Activated T-helper 2 cell treated with anti-CD3 and anti-CD28 coated beads, Interferon-gamma antibody, Interleukin-2, Interleukin-4, amounts not matched to agents 10 μg/mL and 5 μg/mL and 100 μg/mL, durations not matched to agents 14 hours and 24 hours and 36 hours (primary cell): ENCODE measurements at regions not wholly inside any gene's neighbourhood (a gene's known extent, or its start where the extent isn't known, plus 50 kb on each side); places are given as distances from the start of the nearest gene placed in this dataset.
"Not testable (repeated sequence)": the region's sequence is repeated elsewhere in the genome, so short reads cannot be mapped to it uniquely, and the experiment has no call there.

Experiments
- DNase-seq: peaks from one replicate; pipeline ENCODE4 v3.0.0; 2021; ENCODE audit warnings: low spot score
- H3K27ac Mint-ChIP-seq: one replicate; pipeline ENCODE4 v1.8.0; 2021; ENCODE audit warnings: mixed read lengths
- H3K27me3 Mint-ChIP-seq: one replicate; pipeline ENCODE4 v1.8.0; 2021; ENCODE audit warnings: low read depth, mixed read lengths
- H3K36me3 Mint-ChIP-seq: one replicate; pipeline ENCODE4 v1.8.0; 2021; ENCODE audit warnings: low read depth, mixed read lengths
- H3K4me1 Mint-ChIP-seq: one replicate; pipeline ENCODE4 v1.8.0; 2021; ENCODE audit warnings: low read depth, mixed read lengths
- H3K4me3 Mint-ChIP-seq: one replicate; pipeline ENCODE4 v1.8.0; 2021; ENCODE audit warnings: low read depth, mild to moderate bottlenecking, moderate library complexity, mixed read lengths
- H3K9me3 Mint-ChIP-seq: one replicate; pipeline ENCODE4 v1.8.0; 2021; ENCODE audit warnings: mixed read lengths
- intact Hi-C: fragments of 100-400 bp; cut with micrococcal nuclease; formaldehyde crosslinking; loops from one replicate; pipeline ENCODE4 v1.15.1; 2023

DNA sequence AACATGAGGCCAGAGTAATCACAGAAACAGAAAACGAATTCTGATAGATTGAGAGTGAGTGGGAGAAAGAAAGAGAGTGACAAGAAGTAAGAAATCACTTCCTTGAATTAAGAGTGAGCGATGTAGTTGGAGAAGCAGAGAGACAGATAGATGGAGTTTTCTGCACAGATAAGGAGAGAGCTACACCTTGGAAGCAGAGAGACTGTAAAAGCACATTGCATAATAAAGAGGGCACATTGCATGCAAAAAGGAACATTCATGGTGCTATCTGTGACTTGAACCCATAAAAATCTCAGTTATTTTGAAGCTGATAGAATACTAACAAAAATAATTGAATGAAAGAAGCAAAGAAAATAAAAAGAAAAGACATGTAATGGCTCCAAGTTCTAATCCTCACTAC, 943.8 kb downstream of the NR2F1-AS1 start:
- Mint-ChIP-seq H3K4me3 (no peak overlapping the region), H3K4me1 (no peaks in the 10 kb centered on the region), H3K27ac (no peak overlapping the region), H3K9me3 (peaks cover 9% of the 10 kb centered on the region), H3K27me3 (no peaks in the 10 kb centered on the region), H3K36me3 (no peaks in the 10 kb centered on the region)
- intact Hi-C loops = no loop called here
- no peak for DNase-seq

GRCh38 chr5:92635001-92635461, 946.0 kb downstream of the NR2F1-AS1 start:
- Mint-ChIP-seq H3K4me3 (no peak overlapping the region), H3K36me3 (no peaks in the 10 kb centered on the region)

DNA sequence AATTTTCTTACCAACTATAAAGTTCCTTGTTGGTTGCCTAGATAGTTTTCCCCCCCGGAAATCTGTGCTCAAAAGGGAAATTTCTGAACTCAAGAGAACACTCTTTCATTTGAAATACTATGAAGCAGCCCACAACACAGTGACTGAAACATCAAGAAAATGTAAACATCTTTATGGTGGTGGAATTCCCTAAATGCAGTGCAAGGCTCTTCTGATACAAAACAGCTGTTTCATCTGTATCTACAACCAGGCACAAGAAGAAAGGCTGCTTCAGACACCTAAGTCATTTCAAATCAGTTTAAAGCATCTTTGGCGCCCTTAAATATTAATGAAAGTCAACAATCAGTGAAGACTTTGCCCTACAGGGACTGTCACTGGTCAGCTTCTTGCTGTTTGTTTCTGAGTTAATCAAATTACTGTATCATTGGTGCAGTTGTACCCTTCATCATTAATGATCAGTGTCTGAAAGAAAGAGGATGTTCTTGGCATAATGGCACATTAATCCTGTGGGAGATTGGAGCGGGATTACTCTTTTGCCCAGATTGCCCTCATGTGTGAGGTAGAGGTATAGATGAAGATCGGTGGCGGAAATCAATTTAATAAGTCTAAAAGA, 947.0 kb downstream of the NR2F1-AS1 start:
- Mint-ChIP-seq H3K4me1 (no peaks in the 10 kb centered on the region), H3K27me3 (no peaks in the 10 kb centered on the region), H3K9me3 (peaks cover 28% of the 10 kb centered on the region), H3K36me3 (no peaks in the 10 kb centered on the region), H3K4me3 (no peak overlapping the region), H3K27ac (no peak overlapping the region)
- intact Hi-C loops = no loop called here
- no peak for DNase-seq

More at GRCh38 chr5:92635001-92635461, 946.0 kb downstream of the NR2F1-AS1 start:
- H3K4me1 Mint-ChIP-seq = no peaks in the 10 kb centered on the region
- H3K27ac Mint-ChIP-seq = no peak overlapping the region
- DNase-seq = no peak
- peaks cover 18% of the 10 kb centered on the region for H3K9me3 Mint-ChIP-seq
- intact Hi-C loops = no loop called here
- H3K27me3 Mint-ChIP-seq = no peaks in the 10 kb centered on the region

DNA sequence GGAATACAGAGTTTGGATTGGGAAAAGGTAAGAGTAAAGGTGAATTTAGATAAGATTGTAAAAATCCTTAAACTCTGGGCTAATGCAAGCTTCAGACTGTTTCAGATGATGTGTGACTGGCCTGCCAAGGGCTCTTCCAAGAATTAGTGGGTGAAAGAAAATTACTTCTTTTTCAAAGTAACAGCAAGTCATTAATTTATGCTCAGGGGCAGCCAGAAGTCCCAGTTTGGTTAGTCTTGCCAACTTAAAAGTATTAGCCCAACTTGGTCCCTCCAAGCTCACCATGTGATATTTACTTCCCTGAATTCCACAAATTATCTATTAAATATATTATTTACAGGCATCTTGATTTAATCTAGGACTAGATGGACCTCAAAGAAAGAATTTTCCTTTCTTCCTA, 947.8 kb downstream of the NR2F1-AS1 start:
- H3K36me3 Mint-ChIP-seq = no peaks in the 10 kb centered on the region
- H3K27me3 Mint-ChIP-seq = no peaks in the 10 kb centered on the region
- no peaks in the 10 kb centered on the region for H3K4me1 Mint-ChIP-seq
- H3K4me3 Mint-ChIP-seq = no peak overlapping the region
- DNase-seq = no peak
- H3K9me3 Mint-ChIP-seq = peaks cover 34% of the 10 kb centered on the region
- no peak overlapping the region for H3K27ac Mint-ChIP-seq
- intact Hi-C loops = no loop called here

- intact Hi-C loops, H3K27ac Mint-ChIP-seq: not testable (repeated sequence)
Measured at GRCh38 chr5:92631237-92631701, 949.8 kb downstream of the NR2F1-AS1 start.

DNA sequence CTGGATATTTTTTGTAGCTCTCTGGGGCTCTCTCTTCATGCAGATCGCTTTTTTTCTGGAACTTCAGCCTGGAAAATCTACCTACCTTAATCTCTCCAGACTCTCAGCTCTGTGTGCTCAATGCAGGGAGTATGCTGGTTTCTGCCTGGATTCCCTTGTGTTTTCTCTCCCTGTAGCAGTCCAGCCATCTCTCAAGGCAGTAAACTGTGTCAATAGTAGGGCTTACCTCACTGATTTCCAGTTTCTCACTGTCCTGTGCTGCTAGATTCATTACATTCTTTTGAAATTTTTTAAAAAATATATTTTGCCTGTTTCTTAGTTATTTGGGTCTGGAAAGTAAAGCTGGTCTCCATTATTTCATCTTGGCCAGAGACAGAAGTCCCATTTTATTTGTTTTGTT, 951.4 kb downstream of the NR2F1-AS1 start:
- no peaks in the 10 kb centered on the region for H3K4me1 Mint-ChIP-seq

More at GRCh38 chr5:92631237-92631701, 949.8 kb downstream of the NR2F1-AS1 start:
- peaks cover 34% of the 10 kb centered on the region for H3K9me3 Mint-ChIP-seq
- not testable (repeated sequence) for H3K4me1 Mint-ChIP-seq, H3K27me3 Mint-ChIP-seq, H3K4me3 Mint-ChIP-seq, DNase-seq, H3K36me3 Mint-ChIP-seq

DNA sequence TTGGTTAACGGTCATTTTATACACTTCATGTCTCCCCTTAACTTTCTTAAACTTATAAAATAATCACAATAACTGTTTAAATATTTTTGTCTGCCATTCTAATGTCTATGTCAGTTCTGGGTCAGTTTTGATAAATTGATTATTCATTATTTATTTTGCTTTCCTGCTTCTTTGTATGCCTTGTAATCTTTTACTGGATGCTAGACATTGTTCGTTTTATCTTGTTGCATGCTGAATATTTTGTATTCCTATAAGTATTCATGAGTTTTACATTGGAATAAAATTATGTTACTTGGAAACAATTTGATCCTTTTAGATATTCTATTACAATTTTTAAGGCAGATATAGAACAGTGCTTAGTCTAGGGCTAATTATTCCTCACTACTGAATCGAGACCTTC, 952.0 kb downstream of the NR2F1-AS1 start:
- no peak overlapping the region for H3K4me3 Mint-ChIP-seq
- intact Hi-C loops = no loop called here
- H3K9me3 Mint-ChIP-seq = peaks cover 30% of the 10 kb centered on the region
- no peak for DNase-seq
- no peaks in the 10 kb centered on the region for H3K27me3 Mint-ChIP-seq
- H3K27ac Mint-ChIP-seq = no peak overlapping the region
- no peaks in the 10 kb centered on the region for H3K36me3 Mint-ChIP-seq
- no peaks in the 10 kb centered on the region for H3K4me1 Mint-ChIP-seq

More for the DNA sequence above, 951.4 kb downstream of the NR2F1-AS1 start:
- Mint-ChIP-seq H3K9me3 (peaks cover 34% of the 10 kb centered on the region), H3K36me3 (no peaks in the 10 kb centered on the region), H3K4me3 (no peak overlapping the region), H3K27ac (no peak overlapping the region), H3K27me3 (no peaks in the 10 kb centered on the region)
- intact Hi-C loops = no loop called here
- DNase-seq = no peak

DNA sequence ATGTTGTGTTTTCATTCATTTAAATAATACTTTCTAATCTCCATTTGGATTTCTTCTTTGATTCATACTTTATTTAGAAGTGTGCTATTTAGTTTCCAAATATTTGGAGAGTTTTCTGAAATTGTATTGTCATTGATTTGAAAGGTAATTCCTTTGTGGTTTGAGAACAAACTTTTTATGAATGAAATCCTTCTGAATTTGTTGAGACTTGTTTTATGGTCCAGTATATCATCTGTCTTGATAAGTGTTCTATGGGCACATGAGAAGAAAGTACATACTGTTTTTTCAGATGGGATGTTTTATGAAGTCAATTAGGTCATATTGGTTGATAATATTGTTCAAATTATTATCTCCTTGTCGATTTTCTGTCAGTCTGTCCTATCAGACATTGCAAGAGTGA, 953.8 kb downstream of the NR2F1-AS1 start:
- no peak overlapping the region for H3K27ac Mint-ChIP-seq
- peaks cover 25% of the 10 kb centered on the region for H3K9me3 Mint-ChIP-seq
- no peak overlapping the region for H3K4me3 Mint-ChIP-seq
- H3K4me1 Mint-ChIP-seq = no peaks in the 10 kb centered on the region
- no peaks in the 10 kb centered on the region for H3K36me3 Mint-ChIP-seq
- DNase-seq = no peak
- intact Hi-C loops = no loop called here
- H3K27me3 Mint-ChIP-seq = no peaks in the 10 kb centered on the region

- no peak overlapping the region for H3K27ac Mint-ChIP-seq
- H3K27me3 Mint-ChIP-seq = no peaks in the 10 kb centered on the region
- intact Hi-C loops = no loop called here
- H3K4me1 Mint-ChIP-seq = no peaks in the 10 kb centered on the region
- DNase-seq = no peak
- peaks cover 6% of the 10 kb centered on the region for H3K9me3 Mint-ChIP-seq
- no peaks in the 10 kb centered on the region for H3K36me3 Mint-ChIP-seq
- H3K4me3 Mint-ChIP-seq = no peak overlapping the region
Measured at GRCh38 chr5:92616085-92616484, 964.9 kb downstream of the NR2F1-AS1 start.

DNA sequence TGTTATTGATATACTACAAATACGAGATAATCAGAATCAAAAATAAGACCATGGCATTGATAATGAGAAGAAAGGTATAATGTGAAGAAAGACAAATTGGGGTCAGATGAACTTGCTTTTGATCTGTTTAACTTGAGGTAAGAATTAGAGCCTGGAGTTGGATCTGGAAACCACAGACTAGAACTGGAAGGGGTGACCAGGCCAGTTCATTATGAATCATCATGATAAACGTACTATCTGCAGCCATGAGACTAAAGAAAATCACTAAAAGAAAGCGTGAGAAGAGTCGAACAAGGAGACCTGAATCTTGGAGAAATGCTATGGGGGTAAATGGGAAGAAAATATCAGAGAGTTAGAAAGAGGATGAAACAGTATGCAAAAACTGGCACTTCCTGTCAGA, 967.5 kb downstream of the NR2F1-AS1 start:
- no peaks in the 10 kb centered on the region for H3K36me3 Mint-ChIP-seq
- intact Hi-C loops = no loop called here

DNA sequence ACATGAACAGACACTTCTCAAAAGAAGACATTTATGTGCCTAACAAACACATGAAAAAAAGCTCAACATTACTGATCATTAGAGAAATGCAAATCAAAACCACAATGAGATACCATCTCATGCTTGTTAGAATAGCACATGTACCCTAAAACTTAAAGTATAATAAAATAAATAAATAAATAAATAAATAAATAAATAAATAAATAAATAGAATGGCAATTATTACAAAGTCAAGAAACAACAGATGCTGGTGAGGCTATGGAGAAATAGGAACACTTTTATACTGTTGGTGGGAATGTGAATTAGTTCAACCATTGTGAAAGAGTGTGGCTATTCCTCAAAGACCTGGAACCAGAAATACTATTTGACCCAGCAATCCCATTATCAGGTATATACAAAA, 970.6 kb downstream of the NR2F1-AS1 start:
- intact Hi-C loops, H3K9me3 Mint-ChIP-seq, DNase-seq, H3K27ac Mint-ChIP-seq, H3K4me1 Mint-ChIP-seq, H3K36me3 Mint-ChIP-seq, H3K27me3 Mint-ChIP-seq, H3K4me3 Mint-ChIP-seq: not testable (repeated sequence)

More for the DNA sequence above, 967.5 kb downstream of the NR2F1-AS1 start:
- no peak overlapping the region for H3K27ac Mint-ChIP-seq
- no peak overlapping the region for H3K4me3 Mint-ChIP-seq
- no peaks in the 10 kb centered on the region for H3K27me3 Mint-ChIP-seq
- H3K9me3 Mint-ChIP-seq = peaks cover 4% of the 10 kb centered on the region
- no peak for DNase-seq
- no peaks in the 10 kb centered on the region for H3K4me1 Mint-ChIP-seq

- Mint-ChIP-seq H3K4me3 (no peak overlapping the region), H3K9me3 (peaks cover 8% of the 10 kb centered on the region), H3K27ac (no peak overlapping the region), H3K27me3 (no peaks in the 10 kb centered on the region), H3K36me3 (no peaks in the 10 kb centered on the region), H3K4me1 (no peaks in the 10 kb centered on the region)
- intact Hi-C loops = no loop called here
- no peak for DNase-seq
Measured at GRCh38 chr5:92605591-92605990, 975.4 kb downstream of the NR2F1-AS1 start.

DNA sequence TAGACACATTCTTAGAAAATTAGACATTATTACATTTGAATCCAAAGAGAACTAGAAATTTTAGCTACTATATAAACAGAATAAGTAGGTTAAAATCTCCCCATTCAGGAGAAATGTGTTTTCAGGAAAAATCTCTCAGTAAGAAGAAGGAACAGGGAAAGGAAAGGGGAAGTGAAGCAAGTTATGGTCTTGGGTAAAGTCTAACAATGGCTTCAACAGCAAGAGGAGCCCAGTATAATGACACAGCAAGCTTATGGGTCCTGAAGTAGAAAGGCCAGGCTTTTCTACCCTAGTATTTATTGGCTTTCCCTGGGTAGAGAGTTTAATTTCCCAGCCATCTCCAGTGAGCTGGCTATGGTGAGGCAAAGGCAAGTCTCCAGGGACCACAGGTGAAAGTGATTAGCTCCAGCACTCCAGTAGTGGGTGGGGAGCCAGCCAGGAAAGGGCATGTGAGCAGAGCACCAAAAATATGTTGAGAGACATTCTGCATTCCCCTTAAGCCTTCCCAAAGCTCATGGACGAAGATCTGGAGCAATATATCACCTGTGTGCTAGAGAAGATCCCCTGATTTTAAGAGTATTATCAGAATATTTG, 981.7 kb downstream of the NR2F1-AS1 start:
- Mint-ChIP-seq H3K4me1 (no peaks in the 10 kb centered on the region), H3K27me3 (no peaks in the 10 kb centered on the region), H3K27ac (no peak overlapping the region), H3K4me3 (no peak overlapping the region), H3K9me3 (peaks cover 16% of the 10 kb centered on the region), H3K36me3 (no peaks in the 10 kb centered on the region)
- DNase-seq = no peak
- intact Hi-C loops = no loop called here
